Left ventricle myocardium inferior (tissue), 1 donor: ENCODE measurements at regions not wholly inside any gene's neighbourhood (a gene's known extent, or its start where the extent isn't known, plus 50 kb on each side); places are given as distances from the start of the nearest gene placed in this dataset.
A peak's percentile ranks its signal among the peaks of the same experiment; 100 is the strongest.
"Not testable (repeated sequence)": the region's sequence is repeated elsewhere in the genome, so short reads cannot be mapped to it uniquely, and the experiment has no call there.

Source experiments
- DNase-seq: peaks from one replicate; pipeline ENCODE4 v3.0.0-alpha.2; 2020
- H3K27ac ChIP-seq: fragments of 200-600 bp; replicated peaks from 2 replicates; pipeline ENCODE4 v1.8.0; 2021
- H3K27me3 ChIP-seq: fragments of 200-600 bp; 2 replicates; pipeline ENCODE4 v1.8.0; 2021; ENCODE audit warnings: low read depth
- H3K36me3 ChIP-seq: fragments of 200-600 bp; 2 replicates; pipeline ENCODE4 v1.8.0; 2021
- H3K4me1 ChIP-seq: fragments of 200-600 bp; 2 replicates; pipeline ENCODE4 v1.8.0; 2021
- H3K4me3 ChIP-seq: fragments of 200-600 bp; 2 replicates; pipeline ENCODE4 v1.8.0; 2021; ENCODE audit warnings: mild to moderate bottlenecking, moderate library complexity
- H3K9me3 ChIP-seq: fragments of 200-600 bp; replicated peaks from 2 replicates; pipeline ENCODE4 v1.8.0; 2021
- intact Hi-C: fragments of 100-400 bp; cut with micrococcal nuclease; formaldehyde crosslinking; loops from one replicate; pipeline ENCODE4 v1.11.0; 2022
- TF ChIP-seq, protein P1 (sequence below): fragments of 200-600 bp; IDR thresholded peaks from 2 replicates; pipeline ENCODE4 v1.8.0; 2021; ENCODE audit warnings: antibody characterized with exemption, mild to moderate bottlenecking, borderline replicate concordance
- donor health status: DM: no; HTN: yes; CAD: no; lungs with severe emphysema.

DNA sequence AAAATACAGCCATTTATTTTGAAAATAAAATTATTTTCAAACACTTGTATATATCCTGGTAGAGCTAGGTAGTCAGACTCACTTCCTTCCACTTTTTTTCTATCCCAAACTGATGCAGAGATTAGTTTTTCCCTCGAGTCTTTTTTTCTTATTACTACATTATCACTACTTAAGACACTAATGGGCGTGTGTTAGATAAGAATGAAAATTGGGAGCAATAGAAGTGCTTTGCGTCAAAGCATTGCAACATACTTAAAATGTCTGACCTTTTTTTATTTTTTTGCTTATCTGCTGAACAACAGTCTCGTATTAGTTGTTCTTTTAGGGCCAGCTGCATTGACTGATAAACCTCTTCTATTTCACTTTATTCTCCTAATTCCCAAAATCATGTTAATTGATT lies 1278.7 kb downstream of the CDH12 start:
- Histone ChIP-seq H3K9me3 (no peaks in the 10 kb centered on the region), H3K4me3 (peak overlapping the region; percentile 31), H3K4me1 (no peaks in the 10 kb centered on the region), H3K36me3 (no peaks in the 10 kb centered on the region), H3K27me3 (no peaks in the 10 kb centered on the region), H3K27ac (peak overlapping the region; percentile 39)
- TF ChIP-seq, protein P1, sequence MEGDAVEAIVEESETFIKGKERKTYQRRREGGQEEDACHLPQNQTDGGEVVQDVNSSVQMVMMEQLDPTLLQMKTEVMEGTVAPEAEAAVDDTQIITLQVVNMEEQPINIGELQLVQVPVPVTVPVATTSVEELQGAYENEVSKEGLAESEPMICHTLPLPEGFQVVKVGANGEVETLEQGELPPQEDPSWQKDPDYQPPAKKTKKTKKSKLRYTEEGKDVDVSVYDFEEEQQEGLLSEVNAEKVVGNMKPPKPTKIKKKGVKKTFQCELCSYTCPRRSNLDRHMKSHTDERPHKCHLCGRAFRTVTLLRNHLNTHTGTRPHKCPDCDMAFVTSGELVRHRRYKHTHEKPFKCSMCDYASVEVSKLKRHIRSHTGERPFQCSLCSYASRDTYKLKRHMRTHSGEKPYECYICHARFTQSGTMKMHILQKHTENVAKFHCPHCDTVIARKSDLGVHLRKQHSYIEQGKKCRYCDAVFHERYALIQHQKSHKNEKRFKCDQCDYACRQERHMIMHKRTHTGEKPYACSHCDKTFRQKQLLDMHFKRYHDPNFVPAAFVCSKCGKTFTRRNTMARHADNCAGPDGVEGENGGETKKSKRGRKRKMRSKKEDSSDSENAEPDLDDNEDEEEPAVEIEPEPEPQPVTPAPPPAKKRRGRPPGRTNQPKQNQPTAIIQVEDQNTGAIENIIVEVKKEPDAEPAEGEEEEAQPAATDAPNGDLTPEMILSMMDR, result no peak
- DNase-seq, result no peak
- intact Hi-C loops, result no loop called here

DNA sequence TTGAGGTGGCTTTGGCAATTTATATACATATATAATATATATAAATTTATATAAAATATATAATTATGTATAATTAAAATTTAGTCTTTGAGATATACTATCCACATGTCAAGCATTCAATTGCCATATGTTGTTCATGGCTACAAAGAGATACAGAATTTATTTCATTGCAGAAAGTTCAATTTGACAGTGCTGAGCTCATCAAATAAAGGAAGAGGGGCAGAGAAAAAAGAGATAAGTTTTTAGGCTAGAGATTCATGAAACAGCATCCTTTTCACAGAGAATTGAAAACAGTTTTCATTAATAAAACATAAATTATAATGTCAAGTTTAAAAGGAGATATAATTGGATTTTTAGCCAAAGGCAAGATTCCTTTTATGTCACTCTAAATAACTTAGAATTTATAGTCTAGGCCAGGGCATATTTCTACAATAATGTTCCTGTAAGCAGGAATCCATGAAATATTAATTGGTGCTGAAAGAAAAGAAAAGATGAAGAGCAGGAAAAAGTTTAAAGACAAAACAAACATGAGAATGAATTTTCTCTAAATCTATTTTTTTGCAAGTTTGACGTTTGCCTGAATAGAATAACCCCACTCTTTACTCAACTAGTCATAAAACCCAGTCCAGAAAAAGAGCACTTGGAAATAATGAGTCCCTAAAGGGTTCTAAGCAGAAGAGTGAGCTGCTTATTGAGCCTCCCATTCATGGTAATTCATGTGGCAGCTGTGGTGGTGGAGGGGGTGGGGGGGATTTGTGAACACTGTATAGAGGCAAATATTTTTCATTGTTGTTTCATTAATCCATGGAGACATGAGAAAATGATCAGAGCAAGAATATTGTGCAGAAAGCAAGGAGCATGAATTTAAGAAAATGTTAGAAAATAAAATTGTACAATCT lies 1279.5 kb downstream of the CDH12 start:
- Histone ChIP-seq H3K36me3 (no peaks in the 10 kb centered on the region), H3K27me3 (no peaks in the 10 kb centered on the region), H3K4me3 (peak overlapping the region; percentile 31), H3K9me3 (no peaks in the 10 kb centered on the region), H3K4me1 (no peaks in the 10 kb centered on the region), H3K27ac (peak overlapping the region; percentile 39)
- TF ChIP-seq, protein P1, result no peak
- DNase-seq, result no peak
- intact Hi-C loops, result no loop called here

DNA sequence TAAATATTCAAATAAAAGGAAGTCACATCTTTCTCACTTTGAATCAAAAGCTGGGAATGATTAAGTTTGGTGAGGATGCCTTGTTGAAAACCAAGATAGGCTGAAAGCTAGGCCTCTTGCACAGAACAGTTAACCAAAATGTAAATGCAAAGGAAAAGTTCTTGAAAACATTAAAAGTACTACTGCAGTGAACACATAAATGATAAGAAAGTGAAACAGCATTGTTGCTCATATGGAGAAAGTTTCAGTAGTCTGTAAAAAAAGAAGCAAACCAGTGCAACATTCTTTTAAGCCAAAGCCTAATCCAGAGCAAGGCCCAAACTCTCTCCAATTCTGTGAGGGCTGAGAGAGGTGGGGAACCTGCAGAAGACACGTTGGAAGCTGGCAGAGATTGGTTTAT lies 1281.9 kb downstream of the CDH12 start:
- intact Hi-C loops, H3K27me3 ChIP-seq, H3K36me3 ChIP-seq, H3K4me3 ChIP-seq, H3K4me1 ChIP-seq, H3K27ac ChIP-seq, DNase-seq: not testable (repeated sequence)
- H3K9me3 ChIP-seq, result peaks cover 10% of the 10 kb centered on the region

DNA sequence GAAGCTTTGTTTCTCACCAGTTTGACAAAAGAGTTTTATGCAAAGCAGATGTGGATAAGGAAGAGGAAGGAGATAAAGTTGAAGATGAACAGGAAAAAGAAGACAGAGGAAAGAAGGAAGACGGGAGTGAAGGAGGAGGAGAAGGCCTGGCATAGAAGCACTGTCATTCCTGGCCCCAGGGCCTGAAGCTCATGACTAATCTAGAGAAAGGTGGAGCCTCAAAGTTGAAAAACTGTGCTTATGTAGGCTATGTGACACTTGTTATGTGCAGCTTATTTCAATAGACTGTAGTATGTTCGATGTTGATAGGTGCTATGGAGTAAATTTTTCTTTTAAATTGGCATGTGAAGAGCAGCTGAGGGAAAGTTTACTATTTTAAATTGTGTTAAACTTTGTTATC lies 1294.0 kb downstream of the CDH12 start:
- intact Hi-C loops, H3K4me1 ChIP-seq, H3K27ac ChIP-seq, DNase-seq, H3K4me3 ChIP-seq, H3K27me3 ChIP-seq, H3K9me3 ChIP-seq, H3K36me3 ChIP-seq: not testable (repeated sequence)

DNA sequence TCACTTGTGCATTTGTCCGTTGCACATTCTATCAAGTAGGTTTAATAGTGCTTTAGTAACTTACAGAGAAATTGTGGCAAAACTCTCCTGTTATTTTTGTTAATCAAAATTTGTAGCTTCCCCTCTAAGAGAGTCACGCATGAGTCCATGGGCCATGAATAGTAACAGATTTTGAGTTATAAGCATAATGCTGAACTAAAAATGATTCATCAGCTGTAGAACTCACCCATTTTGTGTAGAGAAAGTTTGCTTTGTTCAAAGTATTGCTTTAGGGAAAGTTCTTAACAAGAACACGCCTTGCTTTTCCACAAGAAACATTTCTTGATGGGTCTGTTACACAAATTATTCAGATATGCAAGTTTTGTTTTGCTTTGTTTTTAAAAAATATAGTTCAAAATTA lies 1300.9 kb downstream of the CDH12 start:
- H3K36me3 ChIP-seq, H3K4me3 ChIP-seq, H3K4me1 ChIP-seq, H3K9me3 ChIP-seq, intact Hi-C loops, H3K27me3 ChIP-seq, DNase-seq, H3K27ac ChIP-seq: not testable (repeated sequence)

DNA sequence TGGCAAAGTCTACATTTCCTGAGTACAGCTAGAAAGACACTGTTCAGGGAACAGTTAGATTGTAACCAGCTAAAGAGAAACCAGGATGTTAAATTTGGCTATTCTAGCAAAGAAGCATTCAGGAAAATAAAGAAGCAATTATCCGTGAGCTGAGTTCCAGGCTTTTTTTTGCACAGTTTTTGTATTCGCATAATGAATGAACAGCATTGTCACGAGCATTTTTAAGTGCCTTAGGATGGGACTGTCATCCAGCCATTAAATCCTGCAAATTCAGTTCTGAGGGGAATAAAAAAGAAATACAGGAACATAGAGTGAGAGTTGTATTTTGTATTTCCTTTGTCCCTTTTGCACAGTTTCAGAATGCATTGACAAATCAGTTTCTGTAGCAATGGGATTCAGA lies 1302.2 kb downstream of the CDH12 start:
- H3K27ac ChIP-seq, H3K27me3 ChIP-seq, DNase-seq, H3K4me1 ChIP-seq, H3K9me3 ChIP-seq, H3K36me3 ChIP-seq, H3K4me3 ChIP-seq, intact Hi-C loops: not testable (repeated sequence)

DNA sequence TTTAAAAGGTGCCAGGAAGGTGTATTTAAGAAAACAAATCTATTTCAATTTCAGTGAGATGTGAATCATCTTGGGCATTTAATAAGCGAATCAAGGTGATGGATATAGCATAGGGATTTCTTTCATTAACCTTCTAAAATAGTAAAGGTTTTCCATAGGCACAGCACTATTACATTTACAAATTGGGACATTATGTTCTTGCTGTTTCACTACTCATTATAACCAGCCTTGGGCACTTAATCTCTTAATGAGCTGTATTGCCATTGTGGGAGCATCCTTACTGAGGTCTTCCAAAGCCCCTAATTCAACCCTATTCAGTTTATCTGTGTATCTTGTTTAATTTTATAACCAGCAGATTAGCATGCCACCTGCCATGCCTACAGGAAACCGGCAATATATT lies 1305.5 kb downstream of the CDH12 start:
- H3K4me1 ChIP-seq, intact Hi-C loops, H3K27ac ChIP-seq, H3K9me3 ChIP-seq, H3K4me3 ChIP-seq, H3K27me3 ChIP-seq, DNase-seq, H3K36me3 ChIP-seq: not testable (repeated sequence)

DNA sequence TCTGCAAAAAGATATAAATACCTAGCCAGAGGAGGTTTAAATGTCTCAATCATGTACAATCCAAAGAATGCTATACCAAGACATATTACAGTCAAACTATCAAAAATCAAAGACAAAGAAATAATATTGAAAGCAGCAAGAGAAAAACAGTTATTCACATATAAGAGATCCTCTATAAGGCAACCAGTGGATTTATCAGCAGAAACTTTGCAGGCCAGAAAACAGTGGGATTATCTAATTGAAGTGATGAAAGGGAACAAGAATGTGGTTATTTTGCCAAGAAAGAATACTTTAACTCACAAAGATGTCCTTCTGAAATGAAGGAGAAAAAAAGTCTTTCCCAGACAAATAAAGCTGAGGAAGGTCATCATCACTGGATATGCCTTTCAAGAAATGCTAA lies 1318.0 kb downstream of the CDH12 start:
- H3K9me3 ChIP-seq, intact Hi-C loops, H3K27ac ChIP-seq: not testable (repeated sequence)

DNA sequence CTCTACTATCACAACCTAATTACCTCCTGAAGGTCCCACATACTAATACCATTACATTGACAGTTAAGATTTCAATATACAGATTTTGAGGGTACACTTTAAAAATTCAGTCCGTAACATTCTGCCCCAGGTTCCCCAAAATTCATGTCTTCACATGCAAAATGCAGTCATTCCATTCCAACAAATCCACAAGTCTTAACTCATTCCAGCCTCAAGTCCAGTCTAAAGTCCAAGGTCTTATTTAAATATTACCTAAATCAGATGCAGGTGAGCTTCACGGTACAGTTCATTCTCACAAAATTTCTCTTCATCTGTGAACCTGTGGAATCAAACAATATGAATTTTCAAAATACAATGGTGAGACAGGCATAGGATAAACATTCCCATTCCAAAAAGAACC lies 1332.0 kb downstream of the CDH12 start:
- DNase-seq, intact Hi-C loops, H3K27me3 ChIP-seq: not testable (repeated sequence)

More for the DNA sequence above, 1318.0 kb downstream of the CDH12 start:
- H3K27me3 ChIP-seq, H3K4me3 ChIP-seq, DNase-seq, H3K36me3 ChIP-seq, H3K4me1 ChIP-seq: not testable (repeated sequence)

DNA sequence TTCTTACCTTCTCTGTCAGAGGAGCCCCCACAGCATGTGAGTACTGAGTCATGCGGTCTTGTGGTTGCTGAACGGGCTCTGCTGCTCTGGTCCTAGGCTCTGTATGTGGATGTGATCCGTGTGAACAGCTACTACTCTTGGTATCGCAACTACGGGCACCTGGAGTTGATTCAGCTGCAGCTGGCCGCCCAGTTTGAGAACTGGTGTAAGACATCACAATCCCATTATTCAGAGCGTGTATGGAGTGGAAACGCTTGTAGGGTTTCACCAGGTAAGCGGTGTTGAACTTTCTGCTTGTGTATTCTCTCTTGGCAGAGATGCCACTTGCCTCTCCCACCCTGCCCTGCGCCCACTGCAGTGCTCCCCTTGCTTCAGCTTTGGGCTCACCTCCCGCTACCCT lies 1356.2 kb downstream of the CDH12 start:
- intact Hi-C loops, H3K9me3 ChIP-seq, DNase-seq: not testable (repeated sequence)

More for the DNA sequence above, 1332.0 kb downstream of the CDH12 start:
- H3K4me3 ChIP-seq, H3K27ac ChIP-seq, H3K36me3 ChIP-seq, H3K9me3 ChIP-seq, H3K4me1 ChIP-seq: not testable (repeated sequence)

DNA sequence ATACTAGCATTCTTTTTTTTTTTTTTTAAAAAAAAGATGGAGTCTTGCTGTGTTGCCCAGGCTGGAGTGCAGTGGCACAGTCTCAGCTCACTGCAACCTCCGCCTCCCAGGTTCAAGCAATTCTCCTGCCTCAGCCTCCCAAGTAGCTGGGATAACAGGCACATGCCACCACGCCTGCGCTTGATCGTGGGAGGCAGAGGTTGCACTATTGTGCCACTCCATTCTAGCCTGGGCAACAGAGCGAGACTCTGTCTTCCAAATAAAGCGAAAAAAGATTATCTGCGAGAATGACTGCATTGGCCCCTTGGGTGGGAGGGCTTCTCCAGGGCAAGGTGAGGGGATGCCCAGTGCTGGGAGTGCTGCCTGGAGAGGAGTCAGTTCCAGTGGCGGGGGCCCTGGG lies 1357.1 kb downstream of the CDH12 start:
- H3K27me3 ChIP-seq, H3K4me1 ChIP-seq, intact Hi-C loops, H3K9me3 ChIP-seq, H3K4me3 ChIP-seq, DNase-seq, H3K27ac ChIP-seq: not testable (repeated sequence)
- H3K36me3 ChIP-seq, result peaks cover 32% of the 10 kb centered on the region

More for the DNA sequence above, 1356.2 kb downstream of the CDH12 start:
- not testable (repeated sequence) for H3K27me3 ChIP-seq, H3K27ac ChIP-seq, H3K4me3 ChIP-seq, H3K4me1 ChIP-seq
- peaks cover 26% of the 10 kb centered on the region for H3K36me3 ChIP-seq

DNA sequence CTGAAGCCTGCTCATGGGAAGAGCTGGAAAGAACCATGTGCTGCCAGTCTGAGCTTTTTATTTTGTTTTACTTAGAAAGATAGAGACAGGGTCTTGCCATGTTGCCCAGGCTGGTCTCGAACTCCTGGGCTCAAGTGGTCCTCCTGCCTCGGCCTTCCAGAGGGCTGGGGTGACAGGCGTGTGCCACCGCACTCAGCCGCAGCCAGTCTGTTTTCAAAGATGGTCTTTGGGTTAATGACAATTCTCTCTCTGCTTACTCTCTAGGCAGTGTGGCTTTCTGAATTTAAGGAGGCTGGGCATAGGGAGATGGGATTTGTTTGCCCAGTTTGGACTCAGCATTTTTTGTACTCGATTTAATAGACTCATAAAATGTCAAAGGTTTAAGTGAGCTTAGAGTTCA lies 1357.9 kb downstream of the CDH12 start:
- DNase-seq, H3K9me3 ChIP-seq, H3K4me3 ChIP-seq, H3K4me1 ChIP-seq, H3K27ac ChIP-seq, intact Hi-C loops, H3K27me3 ChIP-seq: not testable (repeated sequence)
- peaks cover 33% of the 10 kb centered on the region for H3K36me3 ChIP-seq
